Astrocyte (in vitro differentiated cells and primary cell): ENCODE measurements at regions not wholly inside any gene's neighbourhood (a gene's known extent, or its start where the extent isn't known, plus 50 kb on each side); places are given as distances from the start of the nearest gene placed in this dataset.
A peak's percentile ranks its signal among the peaks of the same experiment; 100 is the strongest.

ENCODE experiments used
- DNase-seq: peaks from one replicate; pipeline ENCODE4 v3.0.0-alpha.2; 2010; ENCODE audit warnings: low read depth
- FAIRE-seq: peaks from 2 replicates; lab custom pipeline; 2011; peaks lifted over from hg19 to GRCh38; lab: Jason Lieb, UNC
- H2AFZ ChIP-seq: 2 replicates; pipeline ENCODE4 v1.6.0; 2012; ENCODE audit warnings: low read depth, low read length, inconsistent platforms
- H3K27ac ChIP-seq: 2 replicates; pipeline ENCODE4 v1.5.1; 2011; ENCODE audit warnings: low read depth, low read length, inconsistent platforms
- H3K27me3 ChIP-seq: 2 replicates; pipeline ENCODE4 v1.6.0; 2011; ENCODE audit warnings: low read length, inconsistent platforms; ENCODE audit not compliant: insufficient read depth
- H3K36me3 ChIP-seq: 2 replicates; pipeline ENCODE4 v1.5.1; 2011; ENCODE audit warnings: low read length, inconsistent platforms; ENCODE audit not compliant: insufficient read depth
- H3K4me1 ChIP-seq: 2 replicates; pipeline ENCODE4 v1.5.1; 2011; ENCODE audit warnings: low read length, inconsistent platforms; ENCODE audit not compliant: insufficient read depth
- H3K4me2 ChIP-seq: 2 replicates; pipeline ENCODE4 v1.6.0; 2012; ENCODE audit warnings: low read length, inconsistent platforms
- H3K4me3 ChIP-seq: 2 replicates; pipeline ENCODE4 v1.5.1; 2011; ENCODE audit warnings: low read depth, mild to moderate bottlenecking, low read length, inconsistent platforms; ENCODE audit not compliant: insufficient read depth
- H3K79me2 ChIP-seq: 2 replicates; pipeline ENCODE4 v1.6.0; 2012; ENCODE audit warnings: mild to moderate bottlenecking, low read length, inconsistent platforms; ENCODE audit not compliant: insufficient read depth
- H3K9ac ChIP-seq: 2 replicates; pipeline ENCODE4 v1.6.0; 2012; ENCODE audit warnings: mild to moderate bottlenecking, low read length, inconsistent platforms
- H3K9me3 ChIP-seq: 2 replicates; pipeline ENCODE4 v1.5.1; 2012; ENCODE audit warnings: low read depth, mild to moderate bottlenecking, low read length, inconsistent platforms; ENCODE audit not compliant: insufficient read depth
- H4K20me1 ChIP-seq: 2 replicates; pipeline ENCODE4 v1.6.0; 2012; ENCODE audit warnings: low read length, inconsistent platforms; ENCODE audit not compliant: insufficient read depth
- H3K27ac Mint-ChIP-seq: one replicate; pipeline ENCODE4 v1.8.0; 2021; ENCODE audit warnings: mild to moderate bottlenecking, mixed read lengths; ENCODE audit not compliant: unreplicated experiment
- H3K27me3 Mint-ChIP-seq: one replicate; pipeline ENCODE4 v1.8.0; 2021; ENCODE audit warnings: low read depth, mixed read lengths; ENCODE audit not compliant: unreplicated experiment
- H3K36me3 Mint-ChIP-seq: one replicate; pipeline ENCODE4 v1.8.0; 2021; ENCODE audit warnings: low read depth, mixed read lengths; ENCODE audit not compliant: unreplicated experiment
- H3K4me1 Mint-ChIP-seq: one replicate; pipeline ENCODE4 v1.8.0; 2021; ENCODE audit warnings: low read depth, mixed read lengths; ENCODE audit not compliant: unreplicated experiment
- H3K4me3 Mint-ChIP-seq: one replicate; pipeline ENCODE4 v1.8.0; 2021; ENCODE audit warnings: mild to moderate bottlenecking, moderate library complexity, mixed read lengths; ENCODE audit not compliant: unreplicated experiment
- H3K9me3 Mint-ChIP-seq: one replicate; pipeline ENCODE4 v1.8.0; 2021; ENCODE audit warnings: mild to moderate bottlenecking, mixed read lengths; ENCODE audit not compliant: unreplicated experiment
- EZH2 ChIP-seq: IDR thresholded peaks from 2 replicates; pipeline ENCODE4 v1.6.1; 2012; ENCODE audit warnings: mild to moderate bottlenecking, low read length, inconsistent platforms; ENCODE audit not compliant: insufficient read depth
- TF ChIP-seq, protein P1 (sequence below): IDR thresholded peaks from 2 replicates; pipeline ENCODE4 v1.5.1; 2011; ENCODE audit warnings: low read depth, mild to moderate bottlenecking, inconsistent platforms, low read length, moderate library complexity; ENCODE audit not compliant: insufficient read depth

DNA sequence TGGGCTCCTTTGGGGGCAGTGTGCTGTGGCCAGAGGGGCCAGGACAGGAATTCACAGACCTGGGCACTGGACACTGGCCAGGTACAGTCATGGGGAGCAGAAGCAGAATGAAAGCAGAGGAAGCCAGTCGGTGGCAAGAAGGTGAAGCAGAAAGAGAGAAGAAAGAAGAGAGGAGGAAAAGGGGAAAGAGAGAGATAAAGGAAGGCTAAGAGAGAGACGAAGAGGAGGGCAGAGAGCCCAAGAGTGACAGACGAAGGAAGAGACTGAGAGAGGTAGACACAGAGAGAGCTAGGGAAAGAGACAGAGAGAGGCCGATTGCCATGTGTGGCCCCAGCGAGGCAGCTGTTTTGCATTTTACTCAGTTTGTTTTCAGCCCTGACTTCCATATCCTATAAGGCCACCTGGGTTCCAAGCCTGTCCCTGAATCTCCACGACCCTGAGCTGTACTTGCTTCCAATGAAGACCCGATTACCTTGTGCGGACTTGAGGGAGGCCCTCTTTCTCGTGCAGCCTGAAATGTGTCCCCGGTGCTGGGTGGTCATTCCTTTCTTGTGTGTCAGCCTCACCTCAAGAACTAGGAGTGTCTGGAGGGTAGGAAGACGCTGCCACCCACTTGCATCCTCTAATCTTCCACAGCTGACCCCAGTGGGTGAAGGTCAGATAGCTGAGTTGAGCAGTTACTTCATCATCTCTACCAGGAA is 73.9 kb downstream of the LSM3 start:
- Histone ChIP-seq H3K27me3 (no peaks in the 10 kb centered on the region), H3K4me2 (peak overlapping the region; percentile 7), H3K27ac (no peak overlapping the region), H3K79me2 (no peaks in the 10 kb centered on the region), H2AFZ (no peak overlapping the region), H3K36me3 (no peaks in the 10 kb centered on the region), H3K9ac (no peak overlapping the region), H3K4me3 (no peak overlapping the region), H3K9me3 (no peaks in the 10 kb centered on the region), H3K4me1 (peaks cover 12% of the 10 kb centered on the region), H4K20me1 (no peaks in the 10 kb centered on the region)
- Mint-ChIP-seq H3K4me1 (peaks cover 22% of the 10 kb centered on the region), H3K27me3 (peaks cover 9% of the 10 kb centered on the region), H3K4me3 (no peak overlapping the region), H3K27ac (no peak overlapping the region), H3K36me3 (peaks cover 1% of the 10 kb centered on the region), H3K9me3 (peaks cover 7% of the 10 kb centered on the region)
- peak; percentile 78 for DNase-seq
- no peak for TF ChIP-seq EZH2
- TF ChIP-seq, protein P1, sequence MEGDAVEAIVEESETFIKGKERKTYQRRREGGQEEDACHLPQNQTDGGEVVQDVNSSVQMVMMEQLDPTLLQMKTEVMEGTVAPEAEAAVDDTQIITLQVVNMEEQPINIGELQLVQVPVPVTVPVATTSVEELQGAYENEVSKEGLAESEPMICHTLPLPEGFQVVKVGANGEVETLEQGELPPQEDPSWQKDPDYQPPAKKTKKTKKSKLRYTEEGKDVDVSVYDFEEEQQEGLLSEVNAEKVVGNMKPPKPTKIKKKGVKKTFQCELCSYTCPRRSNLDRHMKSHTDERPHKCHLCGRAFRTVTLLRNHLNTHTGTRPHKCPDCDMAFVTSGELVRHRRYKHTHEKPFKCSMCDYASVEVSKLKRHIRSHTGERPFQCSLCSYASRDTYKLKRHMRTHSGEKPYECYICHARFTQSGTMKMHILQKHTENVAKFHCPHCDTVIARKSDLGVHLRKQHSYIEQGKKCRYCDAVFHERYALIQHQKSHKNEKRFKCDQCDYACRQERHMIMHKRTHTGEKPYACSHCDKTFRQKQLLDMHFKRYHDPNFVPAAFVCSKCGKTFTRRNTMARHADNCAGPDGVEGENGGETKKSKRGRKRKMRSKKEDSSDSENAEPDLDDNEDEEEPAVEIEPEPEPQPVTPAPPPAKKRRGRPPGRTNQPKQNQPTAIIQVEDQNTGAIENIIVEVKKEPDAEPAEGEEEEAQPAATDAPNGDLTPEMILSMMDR = no peak
- FAIRE-seq = no peak

DNA sequence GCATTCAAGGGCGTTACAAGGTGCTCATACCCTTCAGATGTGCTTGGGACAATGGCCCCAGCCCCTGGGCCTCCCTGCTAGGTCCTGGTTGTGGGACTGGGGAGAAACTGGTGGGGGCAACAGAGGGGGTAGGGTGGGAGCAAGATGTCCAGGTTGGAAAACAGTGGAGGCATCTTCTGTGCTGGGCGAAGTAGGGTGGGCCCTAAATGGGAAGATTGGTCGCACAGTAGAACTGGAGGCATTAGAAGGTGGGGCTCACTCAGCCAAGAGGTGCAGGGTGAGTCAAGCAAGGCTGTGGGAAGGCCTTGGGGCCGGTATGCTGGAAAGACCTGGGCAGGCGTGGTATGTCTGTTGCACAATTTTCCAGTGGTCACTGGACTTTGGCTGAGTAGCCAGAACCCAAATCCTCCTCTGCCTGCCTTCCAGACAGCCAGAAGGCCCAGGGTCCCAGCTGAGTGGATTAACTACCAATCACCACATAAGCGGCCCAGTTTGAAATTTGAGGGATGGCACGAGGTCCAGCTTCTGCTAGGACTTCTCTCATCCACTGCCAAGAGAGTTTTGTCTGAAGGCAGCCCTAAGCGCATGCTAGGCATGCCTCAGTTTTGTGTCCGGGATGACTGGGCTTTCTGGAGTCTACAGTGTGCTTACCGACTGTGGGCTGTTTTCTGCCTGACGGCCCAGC is 74.5 kb downstream of the LSM3 start:
- Mint-ChIP-seq H3K4me1 (peaks cover 22% of the 10 kb centered on the region), H3K27ac (peak overlapping the region; percentile 20), H3K27me3 (peaks cover 6% of the 10 kb centered on the region), H3K9me3 (peaks cover 3% of the 10 kb centered on the region), H3K36me3 (peaks cover 1% of the 10 kb centered on the region), H3K4me3 (peak overlapping the region; percentile 17)
- H3K4me1 ChIP-seq = peaks cover 12% of the 10 kb centered on the region
- H2AFZ ChIP-seq = no peak overlapping the region
- peak overlapping the region; percentile 7 for H3K4me2 ChIP-seq
- H3K27ac ChIP-seq = no peak overlapping the region
- no peak overlapping the region for H3K4me3 ChIP-seq
- no peaks in the 10 kb centered on the region for H4K20me1 ChIP-seq
- TF ChIP-seq, protein P1 = no peak
- no peaks in the 10 kb centered on the region for H3K36me3 ChIP-seq
- FAIRE-seq (no peak), DNase-seq (peak; percentile 80)
- H3K79me2 ChIP-seq = no peaks in the 10 kb centered on the region
- H3K9ac ChIP-seq = no peak overlapping the region
- H3K9me3 ChIP-seq = no peaks in the 10 kb centered on the region
- no peaks in the 10 kb centered on the region for H3K27me3 ChIP-seq
